NCI-H2196 (cell line): ENCODE measurements at regions not wholly inside any gene's neighbourhood (a gene's known extent, or its start where the extent isn't known, plus 50 kb on each side); places are given as distances from the start of the nearest gene placed in this dataset.
"Not testable (repeated sequence)": the region's sequence is repeated elsewhere in the genome, so short reads cannot be mapped to it uniquely, and the experiment has no call there.

Experiments used
- DNase-seq: peaks from one replicate; lab custom pipeline; 2025; ENCODE audit not compliant: unreplicated experiment; lab: John Stamatoyannopoulos, UW

- no peak for DNase-seq
These were observed 663.6 kb upstream of the CPEB2 start for GRCh38 chr4:14338585-14339265.

- no peak for DNase-seq
These were observed 662.6 kb upstream of the CPEB2 start for GRCh38 chr4:14339715-14340114.

GRCh38 chr4:14340321-14340720 lies 662.0 kb upstream of the CPEB2 start:
- DNase-seq, result no peak

GRCh38 chr4:14343961-14344360 lies 658.3 kb upstream of the CPEB2 start:
- no peak for DNase-seq

- no peak for DNase-seq
These were observed 656.9 kb upstream of the CPEB2 start for GRCh38 chr4:14345356-14345775.

DNA sequence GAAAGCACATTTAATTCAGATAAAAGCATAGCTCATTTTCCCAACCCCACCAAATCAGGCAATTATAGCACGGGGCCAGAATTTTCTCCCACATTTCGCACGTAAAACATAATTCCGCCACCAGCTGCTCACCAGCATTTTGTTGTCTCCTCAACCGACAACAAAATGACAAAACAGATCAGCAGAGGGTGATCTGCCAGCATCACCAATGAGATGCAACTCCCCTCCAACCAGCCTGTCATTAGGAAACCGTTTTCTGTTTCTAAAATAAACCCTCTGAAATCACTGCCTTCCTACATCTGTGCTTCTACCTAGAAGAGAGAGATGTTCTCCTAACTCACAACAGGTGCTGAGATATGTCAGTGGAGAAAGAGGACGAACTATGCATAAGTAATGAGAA lies 654.8 kb upstream of the CPEB2 start:
- DNase-seq, result no peak

GRCh38 chr4:14348506-14348905 lies 653.8 kb upstream of the CPEB2 start:
- DNase-seq, result no peak

DNA sequence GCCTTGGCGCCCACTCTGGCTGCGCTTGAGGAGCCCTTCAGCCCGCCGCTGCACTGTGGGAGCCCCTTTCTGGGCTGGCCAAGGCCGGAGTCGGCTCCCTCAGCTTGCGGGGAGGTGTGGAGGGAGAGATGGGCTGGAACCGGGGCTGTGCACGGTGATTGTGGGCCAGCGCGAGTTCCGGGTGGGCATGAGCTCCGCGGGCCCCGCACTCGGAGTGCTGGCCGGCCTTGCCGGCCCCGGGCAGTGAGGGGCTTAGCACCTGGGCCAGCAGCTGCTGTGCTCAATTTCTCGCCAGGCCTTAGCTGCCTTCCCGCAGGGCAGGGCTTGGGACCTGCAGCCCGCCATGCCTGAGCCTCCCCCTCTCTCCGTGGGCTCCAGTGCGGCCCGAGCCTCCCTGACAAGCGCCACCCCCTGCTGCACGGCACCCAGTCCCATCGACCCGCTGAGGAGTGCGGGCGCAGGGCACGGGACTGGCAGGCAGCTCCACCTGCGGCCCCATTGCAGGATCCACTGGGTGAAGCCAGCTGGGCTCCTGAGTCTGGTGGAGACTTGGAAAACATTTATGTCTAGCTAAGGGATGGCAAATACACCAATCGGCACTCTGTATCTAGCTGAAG lies 643.6 kb upstream of the CPEB2 start:
- DNase-seq, result not testable (repeated sequence)

GRCh38 chr4:14359991-14360390 lies 642.3 kb upstream of the CPEB2 start:
- no peak for DNase-seq

DNA sequence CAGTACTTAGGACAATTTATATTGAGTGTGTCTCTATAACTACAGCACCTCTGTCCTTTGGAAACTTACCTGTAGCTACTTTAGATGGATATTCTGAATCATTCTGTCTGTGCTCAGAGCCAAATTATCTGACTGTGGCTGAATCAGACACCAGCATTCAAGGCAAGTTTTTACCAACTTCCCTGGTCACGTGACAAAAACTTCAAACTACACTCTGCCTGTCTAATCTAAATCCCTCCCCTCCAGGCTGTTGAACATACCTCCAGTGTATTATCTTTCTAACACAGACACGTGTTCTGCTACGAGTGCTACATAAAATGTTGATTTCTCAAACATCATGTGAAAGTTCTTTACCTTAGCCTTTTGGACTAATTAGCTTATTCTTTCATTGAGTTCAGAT lies 641.2 kb upstream of the CPEB2 start:
- DNase-seq, result no peak

GRCh38 chr4:14362385-14362784 lies 639.9 kb upstream of the CPEB2 start:
- no peak for DNase-seq

- no peak for DNase-seq
These were observed 637.2 kb upstream of the CPEB2 start for GRCh38 chr4:14364953-14365536.

DNA sequence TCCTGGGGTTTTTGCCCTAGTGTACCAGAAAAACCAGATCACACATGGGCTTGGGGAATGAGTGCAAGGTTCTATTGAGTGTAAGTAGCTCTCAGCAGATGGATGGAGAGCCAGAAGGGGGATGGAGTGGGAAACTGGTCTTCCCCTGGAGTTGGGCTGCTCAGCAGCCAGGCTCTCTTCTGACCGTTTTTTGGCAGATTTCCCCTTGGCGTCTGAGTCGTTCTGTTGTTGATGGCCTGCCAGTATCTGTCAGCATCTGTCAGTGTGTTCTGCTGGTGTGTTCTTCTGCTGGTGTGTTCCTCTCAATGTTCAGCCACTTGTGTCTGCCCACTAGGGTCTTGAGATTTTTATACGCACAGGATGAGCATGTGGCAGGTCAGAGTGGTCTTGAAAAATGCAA lies 633.9 kb upstream of the CPEB2 start:
- no peak for DNase-seq

DNA sequence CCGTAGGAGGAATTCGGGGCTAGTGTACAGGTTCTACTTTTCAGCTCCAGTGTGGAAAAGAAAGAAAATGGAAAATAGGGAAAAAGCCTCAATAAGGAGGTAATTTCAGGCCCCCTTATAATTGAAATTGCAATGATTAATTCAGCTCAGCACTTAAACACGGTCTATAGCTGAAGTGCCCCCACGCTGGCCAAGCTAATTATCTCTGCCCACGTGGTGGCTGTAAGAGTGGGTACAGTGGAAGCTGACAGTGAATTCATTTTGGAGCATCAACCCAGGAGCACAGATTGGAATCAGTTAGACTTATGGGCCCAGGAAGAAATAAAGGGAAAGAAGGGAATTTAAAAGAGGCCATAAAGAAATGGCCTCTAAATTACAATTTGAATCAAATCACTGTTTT lies 631.1 kb upstream of the CPEB2 start:
- no peak for DNase-seq

GRCh38 chr4:14375816-14376215 lies 626.5 kb upstream of the CPEB2 start:
- DNase-seq, result no peak

DNA sequence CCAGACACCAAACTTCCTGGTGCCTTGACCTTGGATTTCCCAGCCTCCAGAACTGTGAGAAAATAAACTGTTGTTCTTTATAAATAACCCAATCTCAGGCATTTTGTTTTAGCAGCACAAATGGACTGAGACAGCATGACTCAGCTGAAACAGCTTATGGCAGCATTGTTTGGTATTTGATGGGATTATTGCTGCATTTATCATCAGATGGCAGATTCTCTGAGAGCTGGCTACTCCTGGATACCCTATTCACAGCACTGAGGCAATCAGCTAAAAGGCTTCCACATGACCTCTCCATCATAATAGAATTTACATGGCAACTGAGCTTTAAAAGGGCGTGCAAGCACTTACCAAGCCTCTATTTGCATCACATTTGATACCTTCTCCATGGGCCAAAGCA lies 623.1 kb upstream of the CPEB2 start:
- no peak for DNase-seq

GRCh38 chr4:14383652-14384051 lies 618.6 kb upstream of the CPEB2 start:
- no peak for DNase-seq

GRCh38 chr4:14384824-14385223 lies 617.5 kb upstream of the CPEB2 start:
- DNase-seq, result no peak

GRCh38 chr4:14386196-14386595 lies 616.1 kb upstream of the CPEB2 start:
- DNase-seq, result no peak

GRCh38 chr4:14387647-14388046 lies 614.6 kb upstream of the CPEB2 start:
- DNase-seq, result no peak

DNA sequence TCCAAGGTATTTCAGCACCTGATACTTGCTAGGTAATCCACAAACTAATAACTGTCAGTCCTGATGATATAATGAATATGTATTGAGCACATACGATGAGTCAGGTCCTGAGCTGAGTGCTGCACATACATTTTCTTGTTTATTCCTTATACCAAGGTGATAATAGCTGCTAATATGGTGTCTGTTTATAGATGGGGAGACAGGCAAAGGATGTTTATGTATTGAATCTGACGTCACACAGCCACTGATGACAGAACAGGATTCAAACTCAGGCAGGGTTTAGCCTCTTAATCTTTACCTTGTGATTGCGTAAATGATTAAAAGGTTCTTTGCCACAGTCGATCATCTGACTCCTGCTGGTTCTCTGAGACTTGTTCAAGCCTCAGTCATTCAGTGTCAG lies 609.9 kb upstream of the CPEB2 start:
- no peak for DNase-seq

DNA sequence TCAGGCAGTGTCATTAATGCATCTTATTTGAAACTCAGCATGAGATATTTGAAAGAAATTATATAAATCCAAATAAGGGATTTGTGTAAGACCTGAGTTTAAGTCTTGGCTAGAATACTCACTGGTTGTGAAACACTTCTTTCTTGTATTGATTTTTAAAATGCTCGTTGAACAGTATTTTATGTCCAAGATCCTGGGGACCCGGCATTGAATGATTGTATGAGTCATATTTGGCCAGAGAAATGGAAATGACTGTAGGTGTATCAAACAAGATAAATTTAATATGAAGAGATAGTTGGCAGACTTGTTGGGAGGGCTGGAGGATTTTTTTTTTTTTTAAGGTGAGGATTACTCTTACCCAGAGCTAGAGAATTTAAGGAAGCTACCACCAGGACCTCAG lies 606.1 kb upstream of the CPEB2 start:
- DNase-seq, result no peak

DNA sequence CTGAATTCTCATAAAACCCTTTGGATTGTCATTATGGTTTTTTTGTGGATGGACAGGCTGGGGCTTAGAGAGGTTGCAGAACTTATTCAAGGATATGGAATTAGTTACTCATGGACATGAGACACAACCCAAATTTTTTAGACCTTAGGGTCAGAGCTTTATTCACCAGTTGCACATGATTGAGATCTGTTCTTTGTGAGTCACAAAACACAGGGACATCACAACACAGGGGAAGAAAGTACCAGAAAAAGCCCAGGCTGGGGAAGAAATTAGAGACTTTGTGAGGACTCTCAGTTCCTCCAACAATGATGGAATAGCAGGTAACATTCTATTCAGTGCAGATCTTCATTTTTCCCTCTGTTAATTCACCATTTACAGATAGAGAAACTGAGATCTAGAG lies 602.4 kb upstream of the CPEB2 start:
- DNase-seq, result no peak
